ENCODE measurements at regions not wholly inside any gene's neighbourhood (a gene's known extent, or its start where the extent isn't known, plus 50 kb on each side); places are given as distances from the start of the nearest gene placed in this dataset.

DNA sequence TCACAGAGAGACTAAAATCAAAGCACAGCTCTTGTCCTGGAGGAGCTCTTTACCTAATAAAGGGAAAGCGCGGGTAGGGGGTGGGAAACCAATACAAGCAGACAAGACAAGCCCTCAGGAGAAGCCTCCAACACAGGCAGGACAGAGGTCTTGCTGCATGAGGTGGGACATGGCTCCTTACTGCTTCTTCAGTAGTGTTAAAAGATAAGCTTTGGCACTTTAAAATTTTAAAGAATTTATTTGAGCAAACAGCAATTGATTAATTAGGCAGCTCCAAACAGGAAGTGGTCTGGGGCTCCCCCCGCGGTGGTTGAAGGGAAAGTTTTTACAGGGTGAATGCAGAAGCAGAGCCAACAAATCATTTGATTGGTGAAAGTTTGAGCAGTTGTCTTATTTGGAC lies 50.3 kb upstream of the MACC1 start:
- no peak for DNase-seq (ENCODE audit: low read depth)

DNA sequence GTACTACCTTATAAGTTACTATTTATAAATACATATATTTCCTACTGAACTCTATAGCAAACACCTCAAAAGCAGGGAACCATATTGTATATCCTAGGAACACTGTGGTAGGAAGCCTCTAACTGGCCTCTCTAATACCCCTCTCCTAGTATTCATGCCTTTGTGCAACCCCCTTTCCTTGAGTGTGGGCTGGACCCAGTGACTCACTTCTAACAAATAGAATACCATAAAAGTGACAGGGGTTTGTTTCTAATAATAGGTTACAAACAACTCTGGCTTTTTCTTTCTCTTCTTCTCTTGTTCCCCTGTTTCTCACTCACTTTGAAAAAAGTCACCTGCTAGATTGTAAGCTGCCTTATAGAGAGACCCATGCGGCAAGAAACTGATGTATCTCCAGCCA lies 51.6 kb upstream of the MACC1 start:
- DNase-seq (ENCODE audit: low read depth) = no peak

DNA sequence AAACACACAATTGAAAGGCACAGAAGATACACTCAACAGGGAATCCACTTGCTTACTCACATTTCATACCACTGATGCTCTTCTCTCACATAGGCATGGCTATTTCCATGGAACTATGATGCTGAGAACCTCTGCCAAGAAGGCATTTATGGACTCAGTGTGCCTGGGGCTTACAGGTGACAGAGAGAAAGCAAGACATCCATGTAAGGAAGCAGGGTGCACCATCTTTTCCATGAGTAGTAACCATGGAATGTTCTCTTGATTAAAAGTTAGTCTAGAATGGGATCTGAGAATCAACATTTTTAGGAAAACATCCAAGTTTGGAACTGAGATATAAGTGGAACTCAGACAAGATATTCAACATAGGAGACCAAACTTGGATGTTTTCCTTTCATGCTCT lies 52.5 kb upstream of the MACC1 start:
- DNase-seq (ENCODE audit: low read depth) = no peak

DNA sequence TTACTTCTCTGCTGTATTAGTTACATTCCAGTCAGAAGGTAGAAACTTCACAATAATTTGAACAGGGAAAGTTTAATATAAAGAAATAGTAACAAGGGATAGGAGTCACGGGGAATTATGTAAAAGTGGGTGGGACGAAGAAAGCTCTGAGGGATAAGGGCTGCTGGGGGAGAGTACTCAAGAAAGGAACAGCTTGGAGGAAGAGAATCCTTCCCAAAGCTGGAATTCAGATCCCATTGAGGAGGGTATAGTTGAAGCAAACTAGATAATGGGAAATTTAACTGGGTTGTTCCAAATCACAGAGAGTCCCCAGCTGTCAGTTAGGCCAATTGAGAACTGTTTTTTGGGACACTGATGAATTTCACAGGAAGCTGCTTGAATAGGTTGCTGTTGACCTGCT lies 53.2 kb upstream of the MACC1 start:
- no peak for DNase-seq (ENCODE audit: low read depth)

DNA sequence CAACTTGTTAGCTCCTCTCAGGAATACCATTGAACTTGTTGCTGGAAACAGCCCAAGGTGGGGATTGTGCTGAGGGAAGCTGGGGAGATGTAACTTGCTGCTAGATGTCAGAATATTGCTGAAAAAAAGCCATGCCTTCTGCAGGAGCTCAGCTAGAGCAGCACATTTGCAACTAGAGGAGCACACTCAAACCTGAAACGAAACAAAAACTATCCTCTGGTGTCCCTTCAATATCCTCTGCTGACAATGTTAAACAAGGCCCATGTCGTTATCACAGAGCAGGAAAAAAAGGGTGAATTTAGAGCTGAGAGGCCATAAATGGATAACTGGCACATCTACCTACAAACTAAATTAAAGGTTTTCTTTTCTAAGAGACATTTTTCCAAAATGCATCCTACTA lies 53.7 kb upstream of the MACC1 start:
- no peak for DNase-seq (ENCODE audit: low read depth)

DNA sequence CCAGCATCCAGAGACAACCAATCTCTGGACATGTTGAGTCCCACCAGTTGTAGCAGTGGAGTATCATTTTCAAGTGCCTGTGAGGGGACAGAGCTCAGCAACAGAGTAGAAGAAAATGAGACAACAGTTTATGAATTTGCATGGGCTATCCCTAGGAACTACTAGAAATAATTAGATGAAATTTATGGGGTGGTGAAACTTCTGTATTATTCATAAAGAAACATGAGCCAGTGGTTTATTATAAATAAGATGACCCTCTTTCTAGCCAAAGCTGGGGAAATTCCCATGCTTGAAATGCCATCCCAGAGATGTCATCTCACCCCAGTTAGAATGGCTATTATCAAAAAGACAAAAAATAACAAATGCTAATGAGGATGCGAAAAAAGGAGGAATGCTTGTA lies 55.1 kb upstream of the ITGB8 start:
- DNase-seq (ENCODE audit: low read depth) = peak; percentile 4

DNA sequence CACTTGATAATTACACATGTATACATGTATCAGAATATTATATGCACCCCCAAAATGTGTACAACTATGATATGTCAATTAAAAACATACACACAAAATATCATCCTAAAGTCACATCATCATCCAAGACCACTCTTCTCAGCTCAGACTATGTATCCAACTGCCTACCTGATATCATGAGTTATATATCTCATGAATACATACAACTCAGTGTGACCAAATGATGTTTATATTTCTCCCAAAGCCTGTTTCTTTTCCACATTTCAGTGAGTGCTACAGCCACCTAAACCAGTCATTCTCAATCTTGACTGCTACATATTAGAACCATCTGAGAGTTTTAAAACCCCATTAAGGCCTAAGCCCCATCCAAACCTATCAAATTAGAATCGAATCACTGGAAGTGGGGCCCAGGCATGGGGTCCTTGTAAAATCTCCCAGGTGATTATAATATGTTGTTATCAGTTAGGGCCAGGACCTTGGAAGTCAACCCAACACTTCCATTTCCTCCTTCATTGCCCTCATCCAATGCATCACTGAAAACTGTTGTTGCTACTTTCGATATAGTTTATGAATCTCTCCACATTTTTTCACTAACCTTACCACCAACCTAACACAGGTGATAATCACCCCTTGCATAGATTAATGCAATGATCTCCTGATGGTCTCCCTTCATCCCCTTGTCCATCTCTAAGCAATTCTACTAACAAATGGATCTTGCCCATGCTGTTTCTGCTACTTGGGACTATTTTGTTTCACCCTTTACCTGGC lies 53.8 kb upstream of the ITGB8 start:
- DNase-seq (ENCODE audit: low read depth) = no peak

DNA sequence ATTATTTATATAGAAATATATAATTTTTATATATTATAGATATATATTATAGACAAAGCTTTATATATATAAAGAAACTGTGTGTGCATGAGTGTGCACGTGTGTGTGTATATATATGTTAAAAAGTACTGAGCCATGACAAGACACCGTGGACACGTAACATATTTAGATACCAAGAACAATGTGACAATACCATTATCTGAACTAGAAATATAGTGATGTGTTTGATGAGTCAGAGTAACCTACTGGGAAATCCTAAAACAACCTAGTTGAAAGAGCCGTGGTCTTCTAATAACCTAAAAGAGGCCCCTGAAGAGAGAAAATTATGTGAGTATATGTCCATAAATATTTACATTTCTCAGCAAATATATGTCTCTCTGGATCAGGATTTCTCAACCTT lies 50.7 kb upstream of the ITGB8 start:
- no peak for DNase-seq (ENCODE audit: low read depth)

DNA sequence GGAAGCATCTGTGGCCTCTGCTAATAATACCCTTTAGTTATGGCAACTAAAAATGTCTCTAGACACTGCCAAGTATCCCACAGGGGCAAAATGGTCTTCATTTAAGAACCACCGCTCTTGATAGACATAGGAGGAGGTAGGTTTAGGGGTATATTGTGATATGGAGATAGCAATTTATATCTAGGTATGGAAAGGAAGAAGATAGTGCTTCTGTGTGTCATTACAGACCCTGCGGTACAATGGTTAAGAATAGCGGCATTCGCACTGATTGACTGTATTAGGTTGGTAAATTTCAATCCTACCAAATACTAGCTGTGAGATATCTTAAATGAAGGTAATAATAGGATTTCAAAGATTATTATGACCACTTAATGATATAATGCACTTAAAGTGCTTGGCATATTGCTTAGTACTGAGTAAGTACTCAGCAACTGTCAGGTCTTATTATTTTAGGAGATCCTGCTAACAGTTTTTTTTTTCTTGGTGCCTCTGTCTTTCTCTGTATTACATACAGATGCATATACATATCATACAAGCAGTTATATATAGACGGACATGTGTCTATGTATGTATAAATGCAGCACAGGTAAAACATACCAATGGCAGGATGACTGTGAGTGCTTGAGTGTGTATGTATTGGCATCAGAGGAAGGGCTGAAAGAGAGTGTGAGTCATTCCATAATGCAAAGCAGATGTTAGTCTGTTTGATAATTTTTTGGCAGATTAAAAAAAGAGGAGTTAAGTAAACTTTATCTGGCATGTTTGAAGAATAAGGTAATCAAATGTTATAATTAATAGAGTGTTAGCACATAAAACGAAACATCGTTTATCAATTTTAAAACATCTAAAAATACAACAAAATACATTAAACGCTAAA lies 50.0 kb upstream of the ITGB8 start:
- peak; percentile 65 for DNase-seq (ENCODE audit: low read depth)
